SK-N-SH (cell line): ENCODE measurements at regions not wholly inside any gene's neighbourhood (a gene's known extent, or its start where the extent isn't known, plus 50 kb on each side); places are given as distances from the start of the nearest gene placed in this dataset.

ENCODE experiments used
- CTCF ChIA-PET: fragments of 300-600, 350-600 bp; formaldehyde crosslinking; extraction: SDS; loops from one replicate; lab custom pipeline; 2021; lab: Yijun Ruan, JAX
- POLR2A ChIA-PET: fragments of 350-600 bp; sonication (Branson Sonifier 250); formaldehyde crosslinking; extraction: SDS; loops from one replicate; lab custom pipeline; 2020; ENCODE audit warnings: antibody characterized with exemption, inconsistent platforms; lab: Yijun Ruan, JAX
- DNase-seq: peaks from one replicate; pipeline ENCODE4 v3.0.0; 2012
- H2AFZ ChIP-seq: fragments of 200-600 bp; sonication (generic); 2 replicates; pipeline ENCODE4 v1.8.1; 2016; ENCODE audit warnings: antibody characterized with exemption, mild to moderate bottlenecking, low read depth
- H3F3A ChIP-seq: fragments of 200-600 bp; sonication (generic); replicated peaks from 2 replicates; pipeline ENCODE3; 2016; ENCODE audit warnings: antibody characterized with exemption, mild to moderate bottlenecking; ENCODE audit not compliant: insufficient read depth
- H3K27ac ChIP-seq, 2 experiments: fragments of 200-500 bp in 1 of 2; fragments of 200-600 bp in 1 of 2; sonication (Bioruptor generic) in 1 of 2; sonication (generic), shearing (Covaris generic) in 1 of 2; 2 replicates each; pipeline versions ENCODE4 v1.5.1 to v1.6.1; 2014 to 2016; ENCODE audit warnings: low read depth in 2 of 2, inconsistent platforms in 1 of 2, low read length in 1 of 2, mild to moderate bottlenecking in 1 of 2, mixed read lengths in 1 of 2
- H3K27me3 ChIP-seq: fragments of 200-600 bp; sonication (generic), shearing (Covaris generic); 2 replicates; pipeline ENCODE4 v1.6.1; 2016; ENCODE audit warnings: mixed run types; ENCODE audit not compliant: insufficient read depth
- H3K36me3 ChIP-seq, 2 experiments: fragments of 200-500 bp in 1 of 2; fragments of 200-600 bp in 1 of 2; sonication (Bioruptor generic) in 1 of 2; sonication (generic) in 1 of 2; replicated peaks in 1 of 2; 2 replicates each; pipeline versions ENCODE3 to v1.5.1; 2014 to 2016; ENCODE audit warnings: low read length in 1 of 2, mild to moderate bottlenecking in 1 of 2; ENCODE audit not compliant: insufficient read depth in 2 of 2, control insufficient read depth in 1 of 2
- H3K4me1 ChIP-seq, 2 experiments: fragments of 200-500 bp in 1 of 2; fragments of 200-600 bp in 1 of 2; sonication (Bioruptor generic) in 1 of 2; sonication (generic), shearing (Covaris generic) in 1 of 2; 2 replicates each; pipeline versions ENCODE4 v1.5.1 to v1.6.1; 2014 to 2016; ENCODE audit warnings: low read depth in 1 of 2, low read length in 1 of 2, mixed run types in 1 of 2; ENCODE audit not compliant: insufficient read depth in 2 of 2, control insufficient read depth in 1 of 2
- H3K4me2 ChIP-seq: fragments of 200-600 bp; sonication (generic), shearing (Covaris generic); 2 replicates; pipeline ENCODE4 v1.6.1; 2017; ENCODE audit warnings: mixed run types
- H3K4me3 ChIP-seq, 2 experiments: fragments of 200-500 bp in 1 of 2; fragments of 200-600 bp in 1 of 2; sonication (Bioruptor generic) in 1 of 2; sonication (generic), shearing (Covaris generic) in 1 of 2; 2 replicates each; pipeline versions ENCODE4 v1.5.1 to v1.8.1; 2014 to 2016; ENCODE audit warnings: low read depth in 2 of 2, inconsistent platforms in 1 of 2, low read length in 1 of 2, mild to moderate bottlenecking in 1 of 2, mixed read lengths in 1 of 2, moderate library complexity in 1 of 2
- H3K79me2 ChIP-seq: fragments of 200-600 bp; sonication (generic); 2 replicates; pipeline ENCODE4 v1.8.1; 2017; ENCODE audit warnings: mild to moderate bottlenecking; ENCODE audit not compliant: insufficient read depth
- H3K9ac ChIP-seq: fragments of 200-600 bp; sonication (generic); 2 replicates; pipeline ENCODE4 v1.6.1; 2017; ENCODE audit warnings: mixed run types
- H3K9me2 ChIP-seq: fragments of 200-600 bp; sonication (generic); 2 replicates; pipeline ENCODE4 v1.6.1; 2017; ENCODE audit warnings: mixed run types
- H3K9me3 ChIP-seq: fragments of 200-600 bp; sonication (generic); 2 replicates; pipeline ENCODE4 v1.6.1; 2017; ENCODE audit warnings: mixed run types, mild to moderate bottlenecking, moderate library complexity
- H4K20me1 ChIP-seq: fragments of 200-600 bp; sonication (generic); 2 replicates; pipeline ENCODE4 v1.6.1; 2017; ENCODE audit warnings: mild to moderate bottlenecking, mixed run types; ENCODE audit not compliant: insufficient read depth
- FOSL2 ChIP-seq: IDR thresholded peaks from 2 replicates; pipeline ENCODE4 v1.4.0; 2012; ENCODE audit warnings: low read depth, mild to moderate bottlenecking, moderate library complexity, borderline replicate concordance
- FOXJ3 ChIP-seq: sonication (generic); formaldehyde crosslinking; IDR thresholded peaks from 2 replicates; pipeline ENCODE4 v1.5.1; 2020; ENCODE audit warnings: mild to moderate bottlenecking, missing genetic modification reagents
- FOXM1 ChIP-seq: IDR thresholded peaks from 2 replicates; pipeline ENCODE4 v1.4.0; 2012; ENCODE audit warnings: low read depth, mild to moderate bottlenecking
- GATA2 ChIP-seq: sonication (generic); formaldehyde crosslinking; IDR thresholded peaks from 2 replicates; pipeline ENCODE4 v1.5.0; 2020; ENCODE audit warnings: mild to moderate bottlenecking, missing genetic modification reagents
- JUND ChIP-seq: IDR thresholded peaks from 2 replicates; pipeline ENCODE4 v1.4.0; 2012
- MEF2A ChIP-seq: IDR thresholded peaks from 2 replicates; pipeline ENCODE4 v1.4.0; 2012; ENCODE audit warnings: low read depth, borderline replicate concordance
- MXI1 ChIP-seq: IDR thresholded peaks from 2 replicates; pipeline ENCODE4 v1.6.1; 2012; ENCODE audit warnings: mild to moderate bottlenecking, low read depth, low read length, improper control_type of control experiment
- NFIC ChIP-seq: IDR thresholded peaks from 2 replicates; pipeline ENCODE4 v1.4.0; 2012; ENCODE audit warnings: borderline replicate concordance
- RFX5 ChIP-seq: IDR thresholded peaks from 2 replicates; pipeline ENCODE4 v1.6.1; 2012; ENCODE audit warnings: mild to moderate bottlenecking, improper control_type of control experiment, low read length
- SIN3A ChIP-seq: IDR thresholded peaks from 2 replicates; pipeline ENCODE4 v1.6.1; 2012; ENCODE audit warnings: low read depth, mild to moderate bottlenecking, low read length, moderate library complexity, borderline replicate concordance
- TEAD4 ChIP-seq: IDR thresholded peaks from 2 replicates; pipeline ENCODE4 v1.4.0; 2012; ENCODE audit warnings: mild to moderate bottlenecking, borderline replicate concordance; ENCODE audit not compliant: insufficient read depth
- USF1 ChIP-seq: IDR thresholded peaks from 2 replicates; pipeline ENCODE4 v1.4.0; 2012; ENCODE audit warnings: low read depth, borderline replicate concordance
- YY1 ChIP-seq: IDR thresholded peaks from 2 replicates; pipeline ENCODE4 v1.4.0; 2012; ENCODE audit warnings: low read depth, mild to moderate bottlenecking
- WGBS: methylation state at CpG from one replicate; pipeline ENCODE4 v1.1.6; 2017; ENCODE audit warnings: low lambda C conversion rate; 5-methylcytosine and 5-hydroxymethylcytosine counted together
- TF ChIP-seq, protein P1 (sequence below): IDR thresholded peaks from 2 replicates; pipeline ENCODE4 v1.6.1; 2012; ENCODE audit warnings: mild to moderate bottlenecking, low read depth, low read length, moderate library complexity
- TF ChIP-seq, protein P2 (sequence below): IDR thresholded peaks from 2 replicates; pipeline ENCODE4 v1.4.0; 2012; ENCODE audit warnings: low read depth, borderline replicate concordance
- TF ChIP-seq, protein P3 (sequence below): fragments of 150-350 bp; IDR thresholded peaks from 2 replicates; pipeline ENCODE4 v1.6.1; 2017; ENCODE audit warnings: antibody characterized with exemption, low read length, low read depth, borderline replicate concordance

DNA sequence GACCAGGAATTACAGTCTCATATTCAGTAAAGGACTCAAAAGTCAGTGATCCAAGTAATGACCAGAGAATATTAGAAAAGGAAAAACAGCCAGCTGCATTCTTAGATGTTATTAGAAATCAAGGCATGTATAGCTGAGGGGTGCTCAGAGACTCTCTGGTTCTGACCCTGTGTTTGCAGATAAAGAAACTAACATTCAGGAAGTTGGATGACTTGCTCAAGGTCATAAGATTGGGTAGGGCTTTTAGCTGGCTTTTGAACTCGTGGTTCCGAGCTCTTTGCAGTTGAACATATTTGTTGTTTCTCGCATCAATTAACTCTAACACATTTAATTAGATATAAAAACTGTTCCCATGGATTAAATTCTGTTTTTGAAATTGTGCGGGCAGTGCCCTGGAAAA lies 62.5 kb upstream of the ENPP6 start:
- no peak overlapping the region for H3K4me2 ChIP-seq
- H3K9me3 ChIP-seq: no peaks in the 10 kb centered on the region
- no peaks in the 10 kb centered on the region for H4K20me1 ChIP-seq
- TF ChIP-seq FOSL2 (no peak), FOXJ3 (CRISPR knock-in tag) (no peak), YY1 (no peak), JUND (no peak), USF1 (no peak), SIN3A (no peak), TEAD4 (no peak), GATA2 (no peak), RFX5 (no peak)
- TF ChIP-seq, protein P1, sequence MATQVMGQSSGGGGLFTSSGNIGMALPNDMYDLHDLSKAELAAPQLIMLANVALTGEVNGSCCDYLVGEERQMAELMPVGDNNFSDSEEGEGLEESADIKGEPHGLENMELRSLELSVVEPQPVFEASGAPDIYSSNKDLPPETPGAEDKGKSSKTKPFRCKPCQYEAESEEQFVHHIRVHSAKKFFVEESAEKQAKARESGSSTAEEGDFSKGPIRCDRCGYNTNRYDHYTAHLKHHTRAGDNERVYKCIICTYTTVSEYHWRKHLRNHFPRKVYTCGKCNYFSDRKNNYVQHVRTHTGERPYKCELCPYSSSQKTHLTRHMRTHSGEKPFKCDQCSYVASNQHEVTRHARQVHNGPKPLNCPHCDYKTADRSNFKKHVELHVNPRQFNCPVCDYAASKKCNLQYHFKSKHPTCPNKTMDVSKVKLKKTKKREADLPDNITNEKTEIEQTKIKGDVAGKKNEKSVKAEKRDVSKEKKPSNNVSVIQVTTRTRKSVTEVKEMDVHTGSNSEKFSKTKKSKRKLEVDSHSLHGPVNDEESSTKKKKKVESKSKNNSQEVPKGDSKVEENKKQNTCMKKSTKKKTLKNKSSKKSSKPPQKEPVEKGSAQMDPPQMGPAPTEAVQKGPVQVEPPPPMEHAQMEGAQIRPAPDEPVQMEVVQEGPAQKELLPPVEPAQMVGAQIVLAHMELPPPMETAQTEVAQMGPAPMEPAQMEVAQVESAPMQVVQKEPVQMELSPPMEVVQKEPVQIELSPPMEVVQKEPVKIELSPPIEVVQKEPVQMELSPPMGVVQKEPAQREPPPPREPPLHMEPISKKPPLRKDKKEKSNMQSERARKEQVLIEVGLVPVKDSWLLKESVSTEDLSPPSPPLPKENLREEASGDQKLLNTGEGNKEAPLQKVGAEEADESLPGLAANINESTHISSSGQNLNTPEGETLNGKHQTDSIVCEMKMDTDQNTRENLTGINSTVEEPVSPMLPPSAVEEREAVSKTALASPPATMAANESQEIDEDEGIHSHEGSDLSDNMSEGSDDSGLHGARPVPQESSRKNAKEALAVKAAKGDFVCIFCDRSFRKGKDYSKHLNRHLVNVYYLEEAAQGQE: no peak
- no peaks in the 10 kb centered on the region for H3F3A ChIP-seq
- no peaks in the 10 kb centered on the region for H3K36me3 ChIP-seq
- no peak overlapping the region for H3K4me3 ChIP-seq
- DNase-seq: no peak
- ChIA-PET CTCF (interaction anchor here (1.2 to 4.2 kb wide), 2 partner anchors 16 to 21 kb away, joined by 3 to 20 read pairs; no protein-coding TSS in a partner anchor), POLR2A (no interaction called here)
- WGBS: 93% methylated on average over 4 of the region's 4 CpGs
- no peak overlapping the region for H3K9ac ChIP-seq
- H3K79me2 ChIP-seq: no peaks in the 10 kb centered on the region
- no peak overlapping the region for H3K27ac ChIP-seq
- no peaks in the 10 kb centered on the region for H3K27me3 ChIP-seq
- H2AFZ ChIP-seq: no peak overlapping the region
- no peaks in the 10 kb centered on the region for H3K4me1 ChIP-seq
- no peaks in the 10 kb centered on the region for H3K9me2 ChIP-seq

GRCh38 chr4:184279496-184280061 lies 61.9 kb upstream of the ENPP6 start:
- H3K9me3 ChIP-seq: no peaks in the 10 kb centered on the region
- no peak overlapping the region for H3K4me2 ChIP-seq
- no peak overlapping the region for H3K27ac ChIP-seq
- no peaks in the 10 kb centered on the region for H3K4me1 ChIP-seq
- H4K20me1 ChIP-seq: no peaks in the 10 kb centered on the region
- H3K9me2 ChIP-seq: no peaks in the 10 kb centered on the region
- POLR2A ChIA-PET: no interaction called here
- no peak for DNase-seq
- no peak overlapping the region for H3K9ac ChIP-seq
- H2AFZ ChIP-seq: no peak overlapping the region
- no peak overlapping the region for H3K4me3 ChIP-seq
- 87% methylated on average over 7 of the region's 7 CpGs for WGBS
- CTCF ChIA-PET: interaction anchor here (4.2 kb wide), 1 partner anchor 15 kb away, joined by 20 read pairs; no protein-coding TSS in a partner anchor
- H3K27me3 ChIP-seq: no peaks in the 10 kb centered on the region
- no peaks in the 10 kb centered on the region for H3F3A ChIP-seq
- H3K36me3 ChIP-seq: no peaks in the 10 kb centered on the region
- H3K79me2 ChIP-seq: no peaks in the 10 kb centered on the region
- TF ChIP-seq USF1: no peak
- no peak for TF ChIP-seq NFIC
- TF ChIP-seq FOSL2: no peak
- TF ChIP-seq, protein P2, sequence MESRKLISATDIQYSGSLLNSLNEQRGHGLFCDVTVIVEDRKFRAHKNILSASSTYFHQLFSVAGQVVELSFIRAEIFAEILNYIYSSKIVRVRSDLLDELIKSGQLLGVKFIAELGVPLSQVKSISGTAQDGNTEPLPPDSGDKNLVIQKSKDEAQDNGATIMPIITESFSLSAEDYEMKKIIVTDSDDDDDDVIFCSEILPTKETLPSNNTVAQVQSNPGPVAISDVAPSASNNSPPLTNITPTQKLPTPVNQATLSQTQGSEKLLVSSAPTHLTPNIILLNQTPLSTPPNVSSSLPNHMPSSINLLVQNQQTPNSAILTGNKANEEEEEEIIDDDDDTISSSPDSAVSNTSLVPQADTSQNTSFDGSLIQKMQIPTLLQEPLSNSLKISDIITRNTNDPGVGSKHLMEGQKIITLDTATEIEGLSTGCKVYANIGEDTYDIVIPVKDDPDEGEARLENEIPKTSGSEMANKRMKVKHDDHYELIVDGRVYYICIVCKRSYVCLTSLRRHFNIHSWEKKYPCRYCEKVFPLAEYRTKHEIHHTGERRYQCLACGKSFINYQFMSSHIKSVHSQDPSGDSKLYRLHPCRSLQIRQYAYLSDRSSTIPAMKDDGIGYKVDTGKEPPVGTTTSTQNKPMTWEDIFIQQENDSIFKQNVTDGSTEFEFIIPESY: no peak
- TF ChIP-seq FOXM1: no peak
- no peak for TF ChIP-seq MXI1
- no peak for TF ChIP-seq MEF2A
- TF ChIP-seq, protein P3, sequence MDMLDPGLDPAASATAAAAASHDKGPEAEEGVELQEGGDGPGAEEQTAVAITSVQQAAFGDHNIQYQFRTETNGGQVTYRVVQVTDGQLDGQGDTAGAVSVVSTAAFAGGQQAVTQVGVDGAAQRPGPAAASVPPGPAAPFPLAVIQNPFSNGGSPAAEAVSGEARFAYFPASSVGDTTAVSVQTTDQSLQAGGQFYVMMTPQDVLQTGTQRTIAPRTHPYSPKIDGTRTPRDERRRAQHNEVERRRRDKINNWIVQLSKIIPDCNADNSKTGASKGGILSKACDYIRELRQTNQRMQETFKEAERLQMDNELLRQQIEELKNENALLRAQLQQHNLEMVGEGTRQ: no peak
